ENCODE measurements at regions not wholly inside any gene's neighbourhood (a gene's known extent, or its start where the extent isn't known, plus 50 kb on each side); places are given as distances from the start of the nearest gene placed in this dataset.
"Not testable (repeated sequence)": the region's sequence is repeated elsewhere in the genome, so short reads cannot be mapped to it uniquely, and the experiment has no call there.

DNA sequence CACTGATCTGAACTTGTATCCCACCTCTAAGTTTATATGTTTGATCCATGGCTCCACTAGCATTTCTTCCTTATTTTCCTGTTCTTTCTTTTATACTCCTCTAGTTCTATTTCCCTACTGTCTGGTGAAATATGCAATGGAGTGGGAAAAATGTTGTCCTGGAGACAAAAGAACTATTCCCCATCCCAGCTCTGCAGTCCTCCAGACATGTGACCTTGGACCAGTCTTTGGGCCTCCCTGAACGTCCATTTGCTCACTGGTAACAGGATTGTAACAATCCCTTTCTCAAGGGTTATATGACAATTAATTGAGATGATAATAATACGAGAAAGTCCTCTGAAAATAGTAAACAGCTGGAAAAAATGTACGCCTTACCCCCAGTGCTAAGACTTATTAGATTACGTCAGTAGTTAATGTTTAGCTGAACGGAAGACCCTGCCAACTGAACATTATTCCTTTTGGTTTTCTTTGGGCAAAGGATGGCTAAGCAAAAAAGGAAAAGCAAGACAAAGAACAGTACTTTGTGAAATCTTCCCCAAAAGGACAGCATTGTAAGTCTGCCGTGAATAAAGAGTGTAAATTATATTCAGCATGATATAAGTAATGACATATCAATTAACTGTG, 302.3 kb upstream of the PPARGC1A start:
- no peak overlapping the region for H3K27ac ChIP-seq
- TF ChIP-seq ZFX (IDR thresholded peaks at IDR 0.05), result no peak
- TF ChIP-seq CTCF (conservative IDR thresholded peaks at IDR 0.05), result no peak

DNA sequence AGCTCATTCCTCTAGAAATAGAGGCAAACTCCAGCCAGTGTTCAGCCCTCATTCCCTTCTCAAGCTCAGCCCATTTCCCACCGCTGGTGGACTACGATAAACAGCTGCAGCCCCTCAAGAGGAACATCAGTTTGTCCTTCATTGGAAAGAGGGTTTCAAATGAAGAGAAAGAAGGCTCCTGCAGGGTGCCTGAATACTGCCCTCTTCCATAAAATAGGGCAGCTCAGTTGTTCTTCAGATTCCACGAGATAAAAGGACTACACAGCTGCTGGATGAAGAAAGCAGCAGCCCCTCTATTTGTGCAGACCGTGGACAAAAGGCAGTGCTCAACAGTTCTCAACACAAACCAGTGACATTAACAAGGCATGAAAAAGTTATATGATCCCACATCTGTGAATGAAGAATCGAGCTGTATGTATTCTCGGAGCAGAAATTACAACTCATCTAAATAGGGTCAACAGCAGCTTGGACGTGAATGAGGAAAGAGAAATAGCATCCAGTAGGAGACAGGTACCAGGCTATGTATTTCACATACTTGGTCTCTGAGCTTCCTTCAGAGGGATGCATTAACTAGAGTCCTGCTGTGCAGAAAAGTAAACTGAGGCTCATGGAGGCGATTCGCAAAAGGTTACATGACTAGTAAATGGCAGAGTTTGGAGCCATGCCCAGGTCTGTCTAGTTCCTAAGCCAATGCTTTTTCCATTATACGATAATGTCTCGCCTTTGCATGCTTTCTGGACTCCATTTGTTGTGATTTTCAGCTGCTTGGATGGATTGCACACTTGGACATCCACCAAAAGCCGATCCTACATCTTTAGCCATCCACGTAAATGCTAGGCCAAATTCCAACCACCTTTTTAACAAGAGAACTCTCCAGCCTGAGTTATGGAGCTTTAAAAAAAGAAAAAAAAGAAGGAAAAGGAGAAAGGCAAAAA, 301.2 kb upstream of the PPARGC1A start:
- TF ChIP-seq ZFX (IDR thresholded peaks at IDR 0.05), result no peak
- no peak for TF ChIP-seq CTCF (conservative IDR thresholded peaks at IDR 0.05)

DNA sequence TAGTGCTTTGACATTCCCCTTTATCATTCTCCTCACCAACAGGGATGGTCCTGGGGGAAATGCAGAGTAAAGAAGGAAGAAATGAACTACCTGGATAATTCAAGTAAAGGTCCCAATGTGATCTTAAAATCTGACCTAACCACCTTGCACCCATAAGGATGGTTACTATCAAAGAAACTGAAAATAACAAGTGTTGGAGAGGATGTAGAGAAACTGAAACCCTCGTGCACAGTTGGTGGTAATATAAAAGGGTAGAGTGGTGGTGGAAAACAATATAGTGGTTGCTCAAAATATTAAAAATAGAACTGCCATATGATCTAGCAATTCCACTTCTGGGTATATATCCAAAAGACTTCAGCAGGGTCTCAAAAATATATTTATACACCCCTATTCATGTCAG, 298.6 kb upstream of the PPARGC1A start:
- no peak for TF ChIP-seq ZFX (IDR thresholded peaks at IDR 0.05)
- TF ChIP-seq CTCF (conservative IDR thresholded peaks at IDR 0.05), result no peak
- no peak overlapping the region for H3K27ac ChIP-seq

More for the DNA sequence above, 301.2 kb upstream of the PPARGC1A start:
- no peak overlapping the region for H3K27ac ChIP-seq

- no peak overlapping the region for H3K27ac ChIP-seq
- TF ChIP-seq CTCF (conservative IDR thresholded peaks at IDR 0.05) (no peak), ZFX (IDR thresholded peaks at IDR 0.05) (no peak)
Observed at GRCh38 chr4:24186466-24186865, 296.6 kb upstream of the PPARGC1A start.

GRCh38 chr4:24181005-24181404, 291.2 kb upstream of the PPARGC1A start:
- no peak overlapping the region for H3K27ac ChIP-seq
- TF ChIP-seq ZFX (IDR thresholded peaks at IDR 0.05), result no peak
- TF ChIP-seq CTCF (conservative IDR thresholded peaks at IDR 0.05), result no peak

DNA sequence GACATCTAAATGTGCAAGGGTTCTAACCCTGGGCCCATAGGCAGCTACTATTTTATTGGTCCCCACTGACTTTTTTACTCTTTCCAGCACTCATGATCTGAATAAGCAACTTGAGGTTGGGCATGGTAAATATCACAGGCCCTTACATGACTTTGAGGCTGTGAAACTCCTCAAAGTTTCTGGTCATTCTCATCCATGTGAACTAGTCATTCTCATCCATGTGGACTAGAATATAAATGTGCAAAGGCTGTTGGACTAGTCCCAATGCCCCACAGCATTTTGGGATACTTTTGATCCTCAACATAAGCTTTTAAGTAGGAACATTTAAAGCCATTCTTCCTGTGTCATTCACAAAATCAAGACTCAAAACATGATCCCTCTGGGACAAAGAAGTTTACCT, 290.7 kb upstream of the PPARGC1A start:
- no peak overlapping the region for H3K27ac ChIP-seq
- no peak for TF ChIP-seq CTCF (conservative IDR thresholded peaks at IDR 0.05)
- no peak for TF ChIP-seq ZFX (IDR thresholded peaks at IDR 0.05)

DNA sequence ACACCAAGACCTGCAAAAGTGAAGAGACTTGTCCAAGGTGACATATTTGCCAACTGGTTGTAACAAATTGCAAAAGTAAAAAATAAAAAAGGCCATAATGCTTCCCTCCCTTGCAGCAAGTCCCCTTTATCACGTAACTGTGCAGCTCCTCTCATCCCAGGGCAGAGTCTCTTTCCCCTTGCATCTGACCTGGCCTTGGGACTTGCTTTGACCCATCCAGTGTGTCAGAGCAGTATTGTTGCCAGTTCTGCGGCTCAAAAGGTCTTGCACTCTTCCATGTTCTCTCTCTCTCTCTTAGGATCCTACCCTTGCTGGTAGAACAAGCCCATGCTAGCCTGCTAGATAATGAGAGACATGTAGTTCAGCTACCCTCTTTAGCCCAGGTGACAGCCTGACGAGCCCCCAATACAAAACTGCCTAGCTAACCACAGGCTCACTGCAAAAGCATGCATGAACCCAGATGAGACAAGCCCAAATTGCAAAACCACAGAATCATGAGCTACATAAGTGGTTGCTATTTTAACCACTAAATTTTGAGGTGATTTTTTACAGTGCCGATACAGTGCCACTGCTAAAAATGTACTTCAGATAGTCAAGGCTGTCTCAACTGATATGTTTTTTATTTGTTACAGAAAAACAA, 289.5 kb upstream of the PPARGC1A start:
- H3K27ac ChIP-seq, result no peak overlapping the region
- TF ChIP-seq CTCF (conservative IDR thresholded peaks at IDR 0.05) (no peak), ZFX (IDR thresholded peaks at IDR 0.05) (no peak)

DNA sequence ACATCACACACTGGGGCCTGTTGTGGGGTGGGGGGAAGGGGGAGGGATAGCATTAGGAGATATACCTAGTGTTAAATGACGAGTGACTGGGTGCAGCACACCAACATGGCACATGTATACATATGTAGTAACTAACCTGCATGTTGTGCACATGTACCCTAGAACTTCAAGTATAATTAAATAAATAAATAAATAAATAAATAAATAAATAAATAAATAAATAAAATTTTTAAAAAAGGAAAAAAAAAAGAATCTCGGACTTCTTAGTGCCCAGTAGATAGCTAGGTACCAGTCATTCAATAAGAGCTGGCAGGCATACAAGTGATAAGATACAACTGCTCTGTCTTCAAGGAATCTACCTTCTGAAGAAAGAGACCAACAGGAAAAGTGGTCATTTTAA, 287.6 kb upstream of the PPARGC1A start:
- H3K27ac ChIP-seq, result not testable (repeated sequence)
